ENCODE measurements at regions not wholly inside any gene's neighbourhood (a gene's known extent, or its start where the extent isn't known, plus 50 kb on each side); places are given as distances from the start of the nearest gene placed in this dataset.
"Not testable (repeated sequence)": the region's sequence is repeated elsewhere in the genome, so short reads cannot be mapped to it uniquely, and the experiment has no call there.

- Histone ChIP-seq H3K27me3 (ENCODE audit: control insufficient read depth, insufficient read depth, low read length) (no peaks in the 10 kb centered on the region), H3K4me3 (ENCODE audit: low read length) (no peak overlapping the region), H3K4me2 (ENCODE audit: low read length) (no peak overlapping the region), H3K9ac (ENCODE audit: low read depth, low read length) (no peak overlapping the region), H3K36me3 (ENCODE audit: insufficient read depth, low read length) (no peaks in the 10 kb centered on the region), H3K9me3 (replicated peaks; ENCODE audit: low read length) (no peaks in the 10 kb centered on the region), H3K4me1 (ENCODE audit: control insufficient read depth, insufficient read depth, low read length) (no peaks in the 10 kb centered on the region)
Observed at GRCh38 chr4:57351731-57352130, 241.5 kb upstream of the IGFBP7 start.

GRCh38 chr4:57344296-57344695, 234.1 kb upstream of the IGFBP7 start:
- Histone ChIP-seq H3K36me3 (ENCODE audit: insufficient read depth, low read length) (no peaks in the 10 kb centered on the region), H3K4me2 (ENCODE audit: low read length) (no peak overlapping the region), H3K27me3 (ENCODE audit: control insufficient read depth, insufficient read depth, low read length) (peaks cover 2% of the 10 kb centered on the region), H3K9me3 (replicated peaks; ENCODE audit: low read length) (no peaks in the 10 kb centered on the region), H3K4me3 (ENCODE audit: low read length) (no peak overlapping the region), H3K4me1 (ENCODE audit: control insufficient read depth, insufficient read depth, low read length) (no peaks in the 10 kb centered on the region), H3K9ac (ENCODE audit: low read depth, low read length) (no peak overlapping the region)

- no peaks in the 10 kb centered on the region for H3K36me3 ChIP-seq (ENCODE audit: insufficient read depth, low read length)
- peaks cover 2% of the 10 kb centered on the region for H3K27me3 ChIP-seq (ENCODE audit: control insufficient read depth, insufficient read depth, low read length)
- no peak overlapping the region for H3K4me2 ChIP-seq (ENCODE audit: low read length)
- no peaks in the 10 kb centered on the region for H3K9me3 ChIP-seq (replicated peaks; ENCODE audit: low read length)
- H3K4me1 ChIP-seq (ENCODE audit: control insufficient read depth, insufficient read depth, low read length): no peaks in the 10 kb centered on the region
- H3K4me3 ChIP-seq (ENCODE audit: low read length): no peak overlapping the region
- H3K9ac ChIP-seq (ENCODE audit: low read depth, low read length): no peak overlapping the region
Observed at GRCh38 chr4:57342411-57342810, 232.2 kb upstream of the IGFBP7 start.

GRCh38 chr4:57338861-57339260, 228.7 kb upstream of the IGFBP7 start:
- not testable (repeated sequence) for H3K4me3 ChIP-seq (ENCODE audit: low read length); H3K4me2 ChIP-seq (ENCODE audit: low read length); H3K27me3 ChIP-seq (ENCODE audit: control insufficient read depth, insufficient read depth, low read length); H3K9me3 ChIP-seq (replicated peaks; ENCODE audit: low read length); H3K4me1 ChIP-seq (ENCODE audit: control insufficient read depth, insufficient read depth, low read length); H3K36me3 ChIP-seq (ENCODE audit: insufficient read depth, low read length); H3K9ac ChIP-seq (ENCODE audit: low read depth, low read length)

- Histone ChIP-seq H3K36me3 (ENCODE audit: insufficient read depth, low read length) (no peaks in the 10 kb centered on the region), H3K9ac (ENCODE audit: low read depth, low read length) (no peak overlapping the region), H3K9me3 (replicated peaks; ENCODE audit: low read length) (no peaks in the 10 kb centered on the region), H3K4me1 (ENCODE audit: control insufficient read depth, insufficient read depth, low read length) (no peaks in the 10 kb centered on the region), H3K4me2 (ENCODE audit: low read length) (no peak overlapping the region), H3K4me3 (ENCODE audit: low read length) (no peak overlapping the region), H3K27me3 (ENCODE audit: control insufficient read depth, insufficient read depth, low read length) (peaks cover 9% of the 10 kb centered on the region)
Observed at GRCh38 chr4:57333684-57334083, 223.5 kb upstream of the IGFBP7 start.

- Histone ChIP-seq H3K4me2 (ENCODE audit: low read length) (no peak overlapping the region), H3K36me3 (ENCODE audit: insufficient read depth, low read length) (no peaks in the 10 kb centered on the region)
Observed at GRCh38 chr4:57331959-57332358, 221.8 kb upstream of the IGFBP7 start.

GRCh38 chr4:57329279-57329678, 219.1 kb upstream of the IGFBP7 start:
- Histone ChIP-seq H3K4me3 (ENCODE audit: low read length) (no peak overlapping the region), H3K4me1 (ENCODE audit: control insufficient read depth, insufficient read depth, low read length) (no peaks in the 10 kb centered on the region), H3K9ac (ENCODE audit: low read depth, low read length) (no peak overlapping the region), H3K4me2 (ENCODE audit: low read length) (no peak overlapping the region), H3K27me3 (ENCODE audit: control insufficient read depth, insufficient read depth, low read length) (peaks cover 19% of the 10 kb centered on the region), H3K36me3 (ENCODE audit: insufficient read depth, low read length) (no peaks in the 10 kb centered on the region), H3K9me3 (replicated peaks; ENCODE audit: low read length) (no peaks in the 10 kb centered on the region)

More at GRCh38 chr4:57331959-57332358, 221.8 kb upstream of the IGFBP7 start:
- no peaks in the 10 kb centered on the region for H3K4me1 ChIP-seq (ENCODE audit: control insufficient read depth, insufficient read depth, low read length)
- no peaks in the 10 kb centered on the region for H3K9me3 ChIP-seq (replicated peaks; ENCODE audit: low read length)
- H3K4me3 ChIP-seq (ENCODE audit: low read length): no peak overlapping the region
- peaks cover 9% of the 10 kb centered on the region for H3K27me3 ChIP-seq (ENCODE audit: control insufficient read depth, insufficient read depth, low read length)
- no peak overlapping the region for H3K9ac ChIP-seq (ENCODE audit: low read depth, low read length)

- Histone ChIP-seq H3K9me3 (replicated peaks; ENCODE audit: low read length) (no peaks in the 10 kb centered on the region), H3K27me3 (ENCODE audit: control insufficient read depth, insufficient read depth, low read length) (peaks cover 13% of the 10 kb centered on the region), H3K4me3 (ENCODE audit: low read length) (no peak overlapping the region), H3K36me3 (ENCODE audit: insufficient read depth, low read length) (no peaks in the 10 kb centered on the region), H3K4me2 (ENCODE audit: low read length) (no peak overlapping the region), H3K4me1 (ENCODE audit: control insufficient read depth, insufficient read depth, low read length) (no peaks in the 10 kb centered on the region), H3K9ac (ENCODE audit: low read depth, low read length) (no peak overlapping the region)
Observed at GRCh38 chr4:57324673-57325307, 214.6 kb upstream of the IGFBP7 start.

GRCh38 chr4:57320849-57321248, 210.7 kb upstream of the IGFBP7 start:
- H3K4me1 ChIP-seq (ENCODE audit: control insufficient read depth, insufficient read depth, low read length): no peaks in the 10 kb centered on the region
- no peaks in the 10 kb centered on the region for H3K9me3 ChIP-seq (replicated peaks; ENCODE audit: low read length)
- H3K9ac ChIP-seq (ENCODE audit: low read depth, low read length): no peak overlapping the region

GRCh38 chr4:57320217-57320616, 210.0 kb upstream of the IGFBP7 start:
- Histone ChIP-seq H3K27me3 (ENCODE audit: control insufficient read depth, insufficient read depth, low read length) (peaks cover 11% of the 10 kb centered on the region), H3K4me1 (ENCODE audit: control insufficient read depth, insufficient read depth, low read length) (no peaks in the 10 kb centered on the region), H3K4me2 (ENCODE audit: low read length) (no peak overlapping the region), H3K9ac (ENCODE audit: low read depth, low read length) (no peak overlapping the region), H3K9me3 (replicated peaks; ENCODE audit: low read length) (no peaks in the 10 kb centered on the region), H3K4me3 (ENCODE audit: low read length) (no peak overlapping the region), H3K36me3 (ENCODE audit: insufficient read depth, low read length) (no peaks in the 10 kb centered on the region)

More at GRCh38 chr4:57320849-57321248, 210.7 kb upstream of the IGFBP7 start:
- Histone ChIP-seq H3K27me3 (ENCODE audit: control insufficient read depth, insufficient read depth, low read length) (peaks cover 16% of the 10 kb centered on the region), H3K4me3 (ENCODE audit: low read length) (no peak overlapping the region), H3K36me3 (ENCODE audit: insufficient read depth, low read length) (no peaks in the 10 kb centered on the region), H3K4me2 (ENCODE audit: low read length) (no peak overlapping the region)

- H3K36me3 ChIP-seq (ENCODE audit: insufficient read depth, low read length): no peaks in the 10 kb centered on the region
- no peak overlapping the region for H3K4me3 ChIP-seq (ENCODE audit: low read length)
- H3K9ac ChIP-seq (ENCODE audit: low read depth, low read length): no peak overlapping the region
- no peak overlapping the region for H3K4me2 ChIP-seq (ENCODE audit: low read length)
- no peaks in the 10 kb centered on the region for H3K9me3 ChIP-seq (replicated peaks; ENCODE audit: low read length)
- H3K27me3 ChIP-seq (ENCODE audit: control insufficient read depth, insufficient read depth, low read length): peaks cover 4% of the 10 kb centered on the region
- no peaks in the 10 kb centered on the region for H3K4me1 ChIP-seq (ENCODE audit: control insufficient read depth, insufficient read depth, low read length)
Observed at GRCh38 chr4:57318703-57319102, 208.5 kb upstream of the IGFBP7 start.

GRCh38 chr4:57314636-57315035, 204.5 kb upstream of the IGFBP7 start:
- Histone ChIP-seq H3K27me3 (ENCODE audit: control insufficient read depth, insufficient read depth, low read length) (peaks cover 13% of the 10 kb centered on the region), H3K4me3 (ENCODE audit: low read length) (no peak overlapping the region), H3K4me1 (ENCODE audit: control insufficient read depth, insufficient read depth, low read length) (no peaks in the 10 kb centered on the region), H3K4me2 (ENCODE audit: low read length) (no peak overlapping the region), H3K36me3 (ENCODE audit: insufficient read depth, low read length) (no peaks in the 10 kb centered on the region), H3K9me3 (replicated peaks; ENCODE audit: low read length) (no peaks in the 10 kb centered on the region), H3K9ac (ENCODE audit: low read depth, low read length) (no peak overlapping the region)
